ENCODE measurements at regions not wholly inside any gene's neighbourhood (a gene's known extent, or its start where the extent isn't known, plus 50 kb on each side); places are given as distances from the start of the nearest gene placed in this dataset.

DNA sequence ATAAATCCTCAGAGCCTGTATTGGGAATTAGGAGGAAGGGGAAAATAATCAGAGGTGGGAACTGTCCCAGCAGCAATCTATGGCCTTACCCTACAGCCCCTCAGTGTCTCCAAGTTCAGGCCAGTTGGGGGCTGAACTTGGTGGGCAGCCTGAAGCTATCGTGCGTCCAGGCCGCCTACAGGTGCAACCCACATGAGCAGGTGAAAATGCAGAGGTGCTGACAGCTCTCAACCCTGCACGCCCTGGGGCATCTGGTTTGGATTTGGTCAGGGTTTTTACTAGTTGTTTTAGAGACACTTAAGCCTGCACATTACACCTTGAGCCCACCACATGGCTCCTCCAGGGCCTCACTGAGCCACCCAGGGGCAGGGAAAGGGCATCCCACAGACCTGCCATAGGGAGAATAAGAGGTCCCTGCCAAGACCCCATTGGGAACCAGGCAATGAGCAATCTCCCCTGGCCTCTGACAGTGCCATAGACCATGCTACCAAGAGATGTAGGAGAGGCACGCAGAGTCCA lies 209.5 kb downstream of the FOXD2 start:
- Histone ChIP-seq H3K4me2 (ENCODE audit: low read length) (no peak overlapping the region), H3K4me1 (peaks cover 11% of the 10 kb centered on the region), H3K79me2 (no peaks in the 10 kb centered on the region), H2AFZ (no peak overlapping the region), H3K9me3 (ENCODE audit: control insufficient read depth, low read length) (no peaks in the 10 kb centered on the region), H3K4me3 (ENCODE audit: low read depth, low read length) (no peak overlapping the region), H3K36me3 (ENCODE audit: control insufficient read depth, insufficient read depth, low read length) (no peaks in the 10 kb centered on the region), H3K9ac (no peak overlapping the region), H3K27ac (no peak overlapping the region), H3K27me3 (ENCODE audit: control insufficient read depth, insufficient read depth, low read length) (no peaks in the 10 kb centered on the region)
- TF ChIP-seq CTCF (IDR thresholded peaks at IDR 0.05), result no peak

GRCh38 chr1:47650205-47650604 lies 212.4 kb downstream of the FOXD2 start:
- TF ChIP-seq CTCF (IDR thresholded peaks at IDR 0.05), result no peak
- no peaks in the 10 kb centered on the region for H3K79me2 ChIP-seq
- H3K9ac ChIP-seq, result no peak overlapping the region
- H3K4me1 ChIP-seq, result peaks cover 11% of the 10 kb centered on the region
- no peak overlapping the region for H3K27ac ChIP-seq
- H3K27me3 ChIP-seq (ENCODE audit: control insufficient read depth, insufficient read depth, low read length), result no peaks in the 10 kb centered on the region
- no peak overlapping the region for H3K4me2 ChIP-seq (ENCODE audit: low read length)
- no peak overlapping the region for H2AFZ ChIP-seq
- no peaks in the 10 kb centered on the region for H3K9me3 ChIP-seq (ENCODE audit: control insufficient read depth, low read length)
- H3K36me3 ChIP-seq (ENCODE audit: control insufficient read depth, insufficient read depth, low read length), result no peaks in the 10 kb centered on the region
- H3K4me3 ChIP-seq (ENCODE audit: low read depth, low read length), result no peak overlapping the region

- no peaks in the 10 kb centered on the region for H3K9me3 ChIP-seq (ENCODE audit: control insufficient read depth, low read length)
- H3K4me2 ChIP-seq (ENCODE audit: low read length), result no peak overlapping the region
- no peak overlapping the region for H3K27ac ChIP-seq
- TF ChIP-seq CTCF (IDR thresholded peaks at IDR 0.05), result no peak
- H2AFZ ChIP-seq, result no peak overlapping the region
- no peak overlapping the region for H3K9ac ChIP-seq
- H3K4me1 ChIP-seq, result peaks cover 11% of the 10 kb centered on the region
- H3K79me2 ChIP-seq, result no peaks in the 10 kb centered on the region
- no peak overlapping the region for H3K4me3 ChIP-seq (ENCODE audit: low read depth, low read length)
- H3K27me3 ChIP-seq (ENCODE audit: control insufficient read depth, insufficient read depth, low read length), result no peaks in the 10 kb centered on the region
- H3K36me3 ChIP-seq (ENCODE audit: control insufficient read depth, insufficient read depth, low read length), result no peaks in the 10 kb centered on the region
Observed at GRCh38 chr1:47650611-47651010, 212.8 kb downstream of the FOXD2 start.

DNA sequence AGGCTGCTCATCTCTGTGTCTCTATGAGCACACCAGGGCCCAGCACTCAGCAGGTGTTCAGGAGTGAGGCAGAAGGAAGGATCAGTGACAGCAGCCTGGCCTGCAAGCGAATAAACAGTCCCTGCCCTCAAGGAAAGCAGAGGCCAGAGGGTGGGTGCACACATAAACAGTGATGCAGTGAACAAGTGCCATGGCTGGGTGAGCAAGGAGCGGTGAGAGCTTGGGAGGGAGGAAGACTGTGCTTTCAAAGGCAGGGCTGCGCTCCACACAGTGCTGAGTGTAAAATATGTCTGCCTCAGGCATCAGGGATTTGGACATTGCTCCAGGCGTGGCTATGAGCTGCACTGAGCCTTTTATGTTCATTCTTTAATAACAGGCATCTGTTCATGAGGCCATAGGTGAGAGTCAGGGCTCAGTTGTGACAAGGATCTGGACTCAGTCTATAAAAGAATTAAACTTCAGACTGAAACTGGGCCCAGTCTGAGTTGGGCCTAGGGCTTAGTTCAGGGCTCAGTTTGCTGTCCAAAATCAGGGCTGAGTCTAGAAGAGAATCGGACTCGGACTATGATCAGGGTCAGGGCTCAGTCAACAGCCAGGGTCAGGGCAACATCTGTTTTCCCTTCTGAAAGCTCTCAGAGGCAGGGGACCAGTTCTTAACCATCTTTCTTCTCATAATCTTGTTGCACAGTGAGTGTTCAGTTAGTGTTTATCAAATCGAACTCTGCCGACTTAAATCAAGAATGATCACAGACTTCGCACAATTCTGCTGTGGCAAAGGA lies 213.7 kb downstream of the FOXD2 start:
- Histone ChIP-seq H3K79me2 (no peaks in the 10 kb centered on the region), H3K9ac (no peak overlapping the region), H3K4me1 (peaks cover 11% of the 10 kb centered on the region), H3K4me3 (ENCODE audit: low read depth, low read length) (no peak overlapping the region), H3K27me3 (ENCODE audit: control insufficient read depth, insufficient read depth, low read length) (no peaks in the 10 kb centered on the region), H3K9me3 (ENCODE audit: control insufficient read depth, low read length) (no peaks in the 10 kb centered on the region), H3K4me2 (ENCODE audit: low read length) (no peak overlapping the region), H2AFZ (no peak overlapping the region), H3K27ac (no peak overlapping the region), H3K36me3 (ENCODE audit: control insufficient read depth, insufficient read depth, low read length) (no peaks in the 10 kb centered on the region)
- TF ChIP-seq CTCF (IDR thresholded peaks at IDR 0.05), result no peak
